ENCODE measurements at regions not wholly inside any gene's neighbourhood (a gene's known extent, or its start where the extent isn't known, plus 50 kb on each side); places are given as distances from the start of the nearest gene placed in this dataset.

DNA sequence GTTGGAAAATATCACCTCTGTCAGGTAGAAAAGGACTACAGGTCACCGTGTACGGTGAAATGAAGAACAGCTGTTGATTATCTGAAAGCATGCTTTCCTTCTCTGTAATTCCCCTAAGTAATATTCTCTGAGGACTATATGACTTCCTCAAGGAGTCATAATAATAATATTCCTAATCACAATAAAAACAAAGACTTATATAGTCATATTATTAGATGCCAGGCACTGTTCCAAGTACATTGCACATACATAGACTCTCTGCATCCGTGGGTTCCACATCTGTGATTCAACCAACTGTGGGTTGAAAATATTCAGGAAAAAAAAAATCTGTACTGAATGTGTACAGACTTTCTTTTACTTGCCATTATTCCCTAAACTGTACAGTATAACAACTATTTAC, 512.4 kb upstream of the ID2 start:
- TF ChIP-seq, protein P1, sequence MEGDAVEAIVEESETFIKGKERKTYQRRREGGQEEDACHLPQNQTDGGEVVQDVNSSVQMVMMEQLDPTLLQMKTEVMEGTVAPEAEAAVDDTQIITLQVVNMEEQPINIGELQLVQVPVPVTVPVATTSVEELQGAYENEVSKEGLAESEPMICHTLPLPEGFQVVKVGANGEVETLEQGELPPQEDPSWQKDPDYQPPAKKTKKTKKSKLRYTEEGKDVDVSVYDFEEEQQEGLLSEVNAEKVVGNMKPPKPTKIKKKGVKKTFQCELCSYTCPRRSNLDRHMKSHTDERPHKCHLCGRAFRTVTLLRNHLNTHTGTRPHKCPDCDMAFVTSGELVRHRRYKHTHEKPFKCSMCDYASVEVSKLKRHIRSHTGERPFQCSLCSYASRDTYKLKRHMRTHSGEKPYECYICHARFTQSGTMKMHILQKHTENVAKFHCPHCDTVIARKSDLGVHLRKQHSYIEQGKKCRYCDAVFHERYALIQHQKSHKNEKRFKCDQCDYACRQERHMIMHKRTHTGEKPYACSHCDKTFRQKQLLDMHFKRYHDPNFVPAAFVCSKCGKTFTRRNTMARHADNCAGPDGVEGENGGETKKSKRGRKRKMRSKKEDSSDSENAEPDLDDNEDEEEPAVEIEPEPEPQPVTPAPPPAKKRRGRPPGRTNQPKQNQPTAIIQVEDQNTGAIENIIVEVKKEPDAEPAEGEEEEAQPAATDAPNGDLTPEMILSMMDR (IDR thresholded peaks at IDR 0.05; ENCODE audit: low read depth, low read length): no peak
- no peak for TF ChIP-seq POLR2A (IDR thresholded peaks at IDR 0.05; ENCODE audit: extremely low read depth, insufficient read length)

All from NB4 (cell line).